ENCODE measurements at regions not wholly inside any gene's neighbourhood (a gene's known extent, or its start where the extent isn't known, plus 50 kb on each side); places are given as distances from the start of the nearest gene placed in this dataset.

DNA sequence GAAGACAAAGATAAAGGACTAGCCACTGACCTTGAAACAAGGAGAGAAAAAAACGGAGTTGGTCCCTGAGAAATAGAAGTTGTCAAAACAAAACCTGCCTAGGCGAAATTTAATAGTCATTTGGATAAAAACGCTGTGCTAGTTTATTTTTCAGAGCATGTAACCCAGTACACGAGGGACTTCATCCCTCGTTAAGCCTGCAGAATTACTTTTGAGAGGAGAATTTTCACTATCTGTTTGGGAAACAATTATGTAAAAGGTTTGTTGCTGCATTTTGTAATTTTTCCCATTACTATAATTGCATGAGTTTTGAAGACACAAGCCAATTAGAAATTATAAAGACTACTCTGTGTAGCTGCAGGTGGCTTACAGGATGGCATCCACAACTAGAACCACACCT lies 71.6 kb upstream of the MAP3K7 start:
- no peak for DNase-seq (ENCODE audit: low spot score in 2 of 2)
- WGBS, 2 donors: 77 to 82% methylated on average over 5 of the region's 5 CpGs
- intact Hi-C loops (cut with DNase I; ENCODE audit: low total_unique reads): no loop called here
- no peak overlapping the region for H3K4me3 ChIP-seq (ENCODE audit: low read depth, poor library complexity, severe bottlenecking)
- no peak for TF ChIP-seq CTCF (IDR thresholded peaks at IDR 0.05)
- TF ChIP-seq POLR2A (IDR thresholded peaks at IDR 0.05): no peak

GRCh38 chr6:90656325-90656724 lies 69.5 kb upstream of the MAP3K7 start:
- 14 to 34% methylated on average over 1 of the region's 1 CpG for WGBS, 2 donors
- intact Hi-C loops (cut with DNase I; ENCODE audit: low total_unique reads): no loop called here
- no peak overlapping the region for H3K4me3 ChIP-seq (ENCODE audit: low read depth, poor library complexity, severe bottlenecking)
- DNase-seq (ENCODE audit: low spot score in 2 of 2): no peak
- TF ChIP-seq CTCF (IDR thresholded peaks at IDR 0.05) (no peak), POLR2A (IDR thresholded peaks at IDR 0.05) (no peak)

DNA sequence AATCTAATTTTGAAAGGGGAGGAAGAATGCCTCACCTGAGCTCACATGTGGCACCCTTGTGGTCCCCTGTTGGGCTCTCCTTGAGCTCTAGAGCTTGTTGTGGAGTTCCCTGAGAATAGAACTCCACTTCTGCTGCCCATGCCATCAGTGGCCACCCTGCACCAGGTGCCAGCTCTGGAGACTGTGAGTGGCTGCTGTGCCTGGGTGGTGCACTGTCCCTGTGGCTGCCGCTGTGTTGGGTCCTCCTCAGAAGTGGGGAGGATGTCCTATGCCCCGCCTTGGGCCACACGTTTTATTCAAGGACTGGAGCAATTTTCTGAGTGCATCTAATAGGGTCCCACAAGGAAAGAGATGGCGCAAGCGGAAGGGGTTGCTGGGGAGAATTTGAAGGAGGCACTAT lies 67.9 kb upstream of the MAP3K7 start:
- TF ChIP-seq POLR2A (IDR thresholded peaks at IDR 0.05) (no peak), CTCF (IDR thresholded peaks at IDR 0.05) (no peak)
- 90 to 92% methylated on average over 5 of the region's 5 CpGs for WGBS, 2 donors
- H3K4me3 ChIP-seq (ENCODE audit: low read depth, poor library complexity, severe bottlenecking): no peak overlapping the region
- no peak for DNase-seq (ENCODE audit: low spot score in 2 of 2)
- intact Hi-C loops (cut with DNase I; ENCODE audit: low total_unique reads): no loop called here

GRCh38 chr6:90654166-90654565 lies 67.3 kb upstream of the MAP3K7 start:
- no peak for TF ChIP-seq POLR2A (IDR thresholded peaks at IDR 0.05)
- no peak for TF ChIP-seq CTCF (IDR thresholded peaks at IDR 0.05)
- intact Hi-C loops (cut with DNase I; ENCODE audit: low total_unique reads): no loop called here
- H3K4me3 ChIP-seq (ENCODE audit: low read depth, poor library complexity, severe bottlenecking): no peak overlapping the region
- DNase-seq (ENCODE audit: low spot score in 2 of 2): no peak
- WGBS, 2 donors: 57 to 63% methylated on average over 8 of the region's 8 CpGs

- intact Hi-C loops (cut with DNase I; ENCODE audit: low total_unique reads): no loop called here
- no peak for DNase-seq (ENCODE audit: low spot score in 2 of 2)
- TF ChIP-seq CTCF (IDR thresholded peaks at IDR 0.05) (no peak), POLR2A (IDR thresholded peaks at IDR 0.05) (no peak)
- WGBS, 2 donors: 67 to 70% methylated on average over 5 of the region's 5 CpGs
- H3K4me3 ChIP-seq (ENCODE audit: low read depth, poor library complexity, severe bottlenecking): no peak overlapping the region
Observed at GRCh38 chr6:90653750-90654149, 66.9 kb upstream of the MAP3K7 start.
